Stomach (tissue), 8 donors: ENCODE measurements at regions not wholly inside any gene's neighbourhood (a gene's known extent, or its start where the extent isn't known, plus 50 kb on each side); places are given as distances from the start of the nearest gene placed in this dataset.
"Not testable (repeated sequence)": the region's sequence is repeated elsewhere in the genome, so short reads cannot be mapped to it uniquely, and the experiment has no call there.

ENCODE experiments used
- DNase-seq, 2 donors: peaks; one replicate each; pipeline versions ENCODE4 v3.0.0 to v3.0.0-alpha.2; 2013 to 2019
- H3K27ac ChIP-seq, 5 donors: fragments of 200-600 bp in 4 of 5; sonication (generic) in 4 of 5; one replicate each; pipeline ENCODE4 v1.5.1; 2013 to 2019; ENCODE audit warnings: mild to moderate bottlenecking in 1 of 5, moderate library complexity in 1 of 5
- H3K27me3 ChIP-seq, 3 donors: fragments of 200-600 bp; sonication (generic); one replicate each; pipeline ENCODE4 v1.5.1; 2017 to 2019; ENCODE audit warnings: mixed run types in 1 of 3
- H3K36me3 ChIP-seq, 4 donors: fragments of 200-600 bp; sonication (generic); 1 replicate in 3 of 4; 2 replicates in 1 of 4; pipeline ENCODE4 v1.5.1; 2016 to 2019
- H3K4me1 ChIP-seq, 4 donors: fragments of 200-600 bp; sonication (generic); one replicate each; pipeline ENCODE4 v1.5.1; 2016 to 2019
- H3K4me3 ChIP-seq, 4 donors: fragments of 200-600 bp; sonication (generic) in 3 of 4; one replicate each; pipeline ENCODE4 v1.5.1; 2016 to 2019; ENCODE audit warnings: mild to moderate bottlenecking in 1 of 4
- H3K9me3 ChIP-seq, 4 donors: fragments of 200-600 bp; sonication (generic); one replicate each; pipeline ENCODE4 v1.5.1; 2016 to 2019
- CTCF ChIP-seq, 7 experiments: fragments of 450-650 bp in 4 of 7; fragments of 200-600 bp in 3 of 7; sonication (generic) in 3 of 7; IDR thresholded peaks; one replicate each; pipeline ENCODE4 v1.5.1; 2016 to 2019; ENCODE audit warnings: antibody characterized with exemption in 7 of 7, control low read depth in 2 of 7, mild to moderate bottlenecking in 1 of 7
- EP300 ChIP-seq: sonication (generic); formaldehyde crosslinking; IDR thresholded peaks from one replicate; pipeline ENCODE4 v1.6.1; 2017; ENCODE audit warnings: antibody characterized with exemption
- POLR2A ChIP-seq, 4 donors: fragments of 450-650 bp; IDR thresholded peaks; one replicate each; pipeline ENCODE4 v1.6.1; 2016; ENCODE audit warnings: antibody characterized with exemption in 4 of 4, control low read depth in 2 of 4, mild to moderate bottlenecking in 1 of 4, moderate library complexity in 1 of 4
- POLR2AphosphoS5 ChIP-seq, 3 donors: sonication (generic); formaldehyde crosslinking; IDR thresholded peaks; one replicate each; pipeline ENCODE4 v1.6.1; 2016; ENCODE audit warnings: antibody characterized with exemption in 3 of 3
- WGBS, 5 donors: extraction: QIAGEN DNeasy Blood & Tissue Kit in 3 of 5; methylation state at CpG; one replicate each; pipeline versions ENCODE4 v1.1.5 to v1.1.7; 2013 to 2018; 5-methylcytosine and 5-hydroxymethylcytosine counted together
- intact Hi-C: fragments of 100-400 bp; cut with DNase I; formaldehyde crosslinking; loops from one replicate; pipeline ENCODE4 v1.15.1; 2023; ENCODE audit warnings: low total_unique reads
- donor health status: healthy with polysubstance abuse.
- donor health status: Bipolar disorder and iron deficiency.
- donor health status: healthy.

- no peaks in the 10 kb centered on the region for H3K27me3 ChIP-seq
- no peak for TF ChIP-seq CTCF (IDR thresholded peaks at IDR 0.05)
- no peaks in the 10 kb centered on the region for H3K9me3 ChIP-seq
- intact Hi-C loops, result no loop called here
- H3K36me3 ChIP-seq, result no peaks in the 10 kb centered on the region
- no peak overlapping the region for H3K27ac ChIP-seq
- no peak overlapping the region for H3K4me3 ChIP-seq
- peak in 1 of 2 donors; percentile 30 for DNase-seq
- H3K4me1 ChIP-seq, result no peaks in the 10 kb centered on the region
Measured at GRCh38 chr21:25186273-25186672, 421.0 kb downstream of the MRPL39 start.

- DNase-seq, result no peak
- intact Hi-C loops, result no loop called here
- Histone ChIP-seq H3K4me3 (no peak overlapping the region), H3K4me1 (no peaks in the 10 kb centered on the region), H3K27me3 (no peaks in the 10 kb centered on the region), H3K36me3 (no peaks in the 10 kb centered on the region), H3K9me3 (no peaks in the 10 kb centered on the region), H3K27ac (no peak overlapping the region)
- WGBS, 5 donors, result 80 to 87% (median 87%) methylated on average over 3 of the region's 3 CpGs
- no peak for TF ChIP-seq EP300
- TF ChIP-seq CTCF (IDR thresholded peaks at IDR 0.05), result no peak
- TF ChIP-seq POLR2AphosphoS5 (IDR thresholded peaks at IDR 0.05), result no peak
- no peak for TF ChIP-seq POLR2A (IDR thresholded peaks at IDR 0.05)
Measured at GRCh38 chr21:25183577-25183976, 423.7 kb downstream of the MRPL39 start.

GRCh38 chr21:25181690-25182089 is 425.6 kb downstream of the MRPL39 start:
- WGBS, 5 donors, result 77 to 93% (median 80%) methylated on average over 3 of the region's 3 CpGs

GRCh38 chr21:25179116-25179515 is 428.2 kb downstream of the MRPL39 start:
- Histone ChIP-seq H3K4me1 (no peaks in the 10 kb centered on the region), H3K4me3 (no peak overlapping the region), H3K9me3 (no peaks in the 10 kb centered on the region), H3K27ac (no peak overlapping the region), H3K27me3 (no peaks in the 10 kb centered on the region), H3K36me3 (no peaks in the 10 kb centered on the region)
- no peak for DNase-seq
- 82 to 94% (median 86%) methylated on average over 1 of the region's 1 CpG for WGBS, 5 donors
- intact Hi-C loops, result no loop called here
- TF ChIP-seq CTCF (IDR thresholded peaks at IDR 0.05) (no peak), POLR2AphosphoS5 (IDR thresholded peaks at IDR 0.05) (no peak), POLR2A (IDR thresholded peaks at IDR 0.05) (no peak), EP300 (no peak)

More at GRCh38 chr21:25181690-25182089, 425.6 kb downstream of the MRPL39 start:
- H3K36me3 ChIP-seq, H3K4me3 ChIP-seq, intact Hi-C loops, DNase-seq, H3K4me1 ChIP-seq, H3K9me3 ChIP-seq, H3K27me3 ChIP-seq, H3K27ac ChIP-seq: not testable (repeated sequence)

- no peak for DNase-seq
- H3K27ac ChIP-seq, result no peak overlapping the region
- no peak overlapping the region for H3K4me3 ChIP-seq
- H3K9me3 ChIP-seq, result no peaks in the 10 kb centered on the region
- H3K36me3 ChIP-seq, result no peaks in the 10 kb centered on the region
- TF ChIP-seq POLR2AphosphoS5 (IDR thresholded peaks at IDR 0.05) (no peak), POLR2A (IDR thresholded peaks at IDR 0.05) (no peak), CTCF (IDR thresholded peaks at IDR 0.05) (no peak), EP300 (no peak)
- intact Hi-C loops, result no loop called here
- no peaks in the 10 kb centered on the region for H3K4me1 ChIP-seq
- no peaks in the 10 kb centered on the region for H3K27me3 ChIP-seq
- WGBS, 5 donors, result 77 to 85% (median 83%) methylated on average over 5 of the region's 5 CpGs
Measured at GRCh38 chr21:25176637-25177412, 430.5 kb downstream of the MRPL39 start.
